Fibroblast of the aortic adventitia (primary cell): ENCODE measurements at regions not wholly inside any gene's neighbourhood (a gene's known extent, or its start where the extent isn't known, plus 50 kb on each side); places are given as distances from the start of the nearest gene placed in this dataset.

ENCODE experiments used
- DNase-seq: peaks from one replicate; pipeline ENCODE4 v3.0.0-alpha.2; 2010; ENCODE audit warnings: low read depth
- H3K4me3 ChIP-seq: 2 replicates; pipeline ENCODE4 v1.5.1; 2011; ENCODE audit warnings: low read depth, mild to moderate bottlenecking, control low read depth, low read length, moderate library complexity
- TF ChIP-seq, protein P1 (sequence below): IDR thresholded peaks from 2 replicates; pipeline ENCODE4 v1.5.1; 2011; ENCODE audit warnings: mild to moderate bottlenecking, low read length, control low read depth, inconsistent platforms; ENCODE audit not compliant: insufficient read depth

DNA sequence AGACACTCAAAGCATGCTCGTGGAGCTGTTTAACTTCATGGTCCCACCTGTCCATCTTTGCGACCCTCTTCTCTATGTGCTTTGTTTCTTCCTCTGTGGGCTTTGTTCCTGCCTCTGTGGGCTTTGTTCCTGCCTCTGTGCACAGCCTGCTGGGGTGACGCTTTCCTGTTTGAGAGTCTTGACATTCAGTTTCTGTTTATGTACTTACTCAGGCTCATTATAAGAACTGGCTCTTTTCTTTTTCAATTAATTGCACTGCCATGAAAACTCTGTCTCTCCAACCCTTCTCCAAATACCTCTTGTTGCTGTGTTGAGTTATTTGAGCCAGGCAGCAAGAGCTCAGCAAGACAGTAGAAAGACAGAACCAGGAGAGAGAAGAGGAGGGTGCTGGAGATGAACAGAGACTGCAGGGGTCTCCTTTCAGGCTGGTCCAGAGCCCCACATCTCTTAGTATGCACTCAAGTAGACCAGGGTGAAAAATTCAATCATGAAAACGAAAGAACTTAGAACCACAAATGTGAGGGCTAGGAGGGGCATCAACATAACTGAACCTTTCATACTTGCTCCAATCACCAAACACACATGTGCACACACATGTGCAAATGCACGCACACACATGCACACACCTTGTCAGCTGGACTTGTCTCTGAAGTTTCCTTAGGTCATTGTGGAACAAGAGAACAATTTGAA is 88.3 kb upstream of the SGIP1 start:
- no peak for DNase-seq
- no peak overlapping the region for H3K4me3 ChIP-seq
- TF ChIP-seq, protein P1, sequence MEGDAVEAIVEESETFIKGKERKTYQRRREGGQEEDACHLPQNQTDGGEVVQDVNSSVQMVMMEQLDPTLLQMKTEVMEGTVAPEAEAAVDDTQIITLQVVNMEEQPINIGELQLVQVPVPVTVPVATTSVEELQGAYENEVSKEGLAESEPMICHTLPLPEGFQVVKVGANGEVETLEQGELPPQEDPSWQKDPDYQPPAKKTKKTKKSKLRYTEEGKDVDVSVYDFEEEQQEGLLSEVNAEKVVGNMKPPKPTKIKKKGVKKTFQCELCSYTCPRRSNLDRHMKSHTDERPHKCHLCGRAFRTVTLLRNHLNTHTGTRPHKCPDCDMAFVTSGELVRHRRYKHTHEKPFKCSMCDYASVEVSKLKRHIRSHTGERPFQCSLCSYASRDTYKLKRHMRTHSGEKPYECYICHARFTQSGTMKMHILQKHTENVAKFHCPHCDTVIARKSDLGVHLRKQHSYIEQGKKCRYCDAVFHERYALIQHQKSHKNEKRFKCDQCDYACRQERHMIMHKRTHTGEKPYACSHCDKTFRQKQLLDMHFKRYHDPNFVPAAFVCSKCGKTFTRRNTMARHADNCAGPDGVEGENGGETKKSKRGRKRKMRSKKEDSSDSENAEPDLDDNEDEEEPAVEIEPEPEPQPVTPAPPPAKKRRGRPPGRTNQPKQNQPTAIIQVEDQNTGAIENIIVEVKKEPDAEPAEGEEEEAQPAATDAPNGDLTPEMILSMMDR = no peak

DNA sequence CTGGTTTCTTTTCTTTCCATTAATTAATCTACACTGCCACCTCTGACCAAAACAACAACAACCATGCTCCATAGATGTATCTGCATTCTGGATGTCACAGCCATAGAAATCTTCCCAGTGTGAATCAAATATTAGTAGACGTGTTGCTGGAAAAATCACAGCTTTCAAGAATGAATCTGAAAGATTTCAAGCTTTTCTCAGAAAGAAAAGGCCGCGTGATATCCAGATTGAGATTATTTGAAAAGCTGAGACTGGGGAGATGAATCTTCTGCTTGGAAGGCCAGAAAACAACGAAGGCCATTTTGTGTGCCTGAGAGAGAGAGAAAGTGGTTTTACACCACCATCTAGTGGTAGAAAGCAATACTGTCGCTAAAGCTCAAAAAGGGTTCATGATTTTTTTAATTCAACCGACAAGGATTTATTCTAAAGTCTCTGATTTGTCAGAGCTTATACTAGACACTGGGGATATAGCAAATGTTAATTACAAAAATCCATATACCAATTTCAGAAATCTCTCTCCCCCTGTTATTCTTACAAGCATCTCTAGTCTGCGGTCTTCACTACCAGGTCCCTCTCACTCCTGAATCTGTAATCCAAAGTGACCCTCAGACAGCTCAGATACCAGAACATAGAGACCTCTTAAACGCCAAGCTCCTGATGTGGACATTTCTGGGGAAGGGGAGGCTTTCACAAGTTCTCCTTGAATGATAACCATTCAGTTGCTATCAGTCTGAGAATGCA is 87.5 kb upstream of the SGIP1 start:
- no peak overlapping the region for H3K4me3 ChIP-seq
- TF ChIP-seq, protein P1 = peak; percentile 82
- peak; percentile 88 for DNase-seq

DNA sequence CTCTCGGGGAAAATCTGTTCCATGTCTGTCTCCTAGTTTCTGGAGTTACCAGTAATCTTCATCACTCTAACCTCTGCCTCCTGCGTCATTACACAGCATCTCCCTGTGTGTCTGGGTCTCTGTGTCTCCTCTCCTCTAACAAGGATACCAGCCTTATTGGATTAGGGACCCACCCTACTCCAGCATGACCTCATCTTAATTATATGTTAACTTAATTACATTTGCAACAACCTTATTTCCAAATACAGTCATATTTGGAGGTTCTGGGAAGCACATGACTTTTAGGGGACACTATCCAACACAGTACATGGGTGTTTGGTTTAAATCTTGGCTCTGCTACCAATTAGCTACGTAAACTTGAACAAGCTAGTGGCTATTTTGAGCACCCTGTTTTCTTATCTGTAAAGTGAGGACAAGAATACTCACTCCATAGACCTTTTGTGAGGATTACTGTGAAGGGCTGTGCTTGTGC is 83.9 kb upstream of the SGIP1 start:
- TF ChIP-seq, protein P1 = no peak
- H3K4me3 ChIP-seq = no peak overlapping the region
- DNase-seq = peak; percentile 57

DNA sequence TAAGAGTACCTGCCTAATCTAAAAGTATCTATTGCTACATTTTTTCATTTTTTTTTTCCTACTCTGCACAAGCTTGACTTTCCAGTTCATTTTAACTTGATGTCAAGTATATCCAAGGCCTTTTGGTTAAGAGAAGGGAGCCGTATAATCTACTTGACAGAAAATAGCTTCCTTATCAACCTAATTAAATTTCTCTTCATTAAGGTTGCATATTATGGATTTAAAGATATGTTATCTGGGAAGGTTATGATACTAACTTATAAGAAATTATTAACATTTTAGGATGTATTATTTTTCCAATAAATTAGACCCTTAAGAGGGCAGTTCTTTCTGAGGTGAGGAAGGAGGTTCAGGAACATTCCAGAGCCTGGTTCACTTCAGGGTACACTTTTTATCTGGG is 83.1 kb upstream of the SGIP1 start:
- TF ChIP-seq, protein P1 = no peak
- H3K4me3 ChIP-seq = no peak overlapping the region
- DNase-seq = no peak

DNA sequence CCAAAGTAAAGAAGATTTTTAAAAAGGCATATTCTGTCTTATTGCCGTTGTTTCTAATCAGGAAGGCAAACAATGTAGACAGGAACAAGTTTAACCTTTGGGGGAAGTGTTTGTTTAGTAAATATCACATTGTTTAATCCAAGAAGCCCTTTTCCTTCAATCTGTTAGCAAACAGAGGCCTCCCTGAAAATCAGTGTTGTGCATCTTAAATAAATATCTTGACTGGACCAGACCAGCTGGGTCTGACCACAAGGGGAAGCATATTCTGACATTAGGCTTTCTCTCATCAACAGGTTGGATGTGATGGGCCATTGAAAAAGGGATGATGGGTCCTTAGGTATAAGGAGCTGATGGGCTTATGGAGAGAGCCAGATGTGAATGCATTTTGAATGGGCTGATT is 81.8 kb upstream of the SGIP1 start:
- TF ChIP-seq, protein P1 = peak; percentile 11
- DNase-seq = no peak
- no peak overlapping the region for H3K4me3 ChIP-seq

DNA sequence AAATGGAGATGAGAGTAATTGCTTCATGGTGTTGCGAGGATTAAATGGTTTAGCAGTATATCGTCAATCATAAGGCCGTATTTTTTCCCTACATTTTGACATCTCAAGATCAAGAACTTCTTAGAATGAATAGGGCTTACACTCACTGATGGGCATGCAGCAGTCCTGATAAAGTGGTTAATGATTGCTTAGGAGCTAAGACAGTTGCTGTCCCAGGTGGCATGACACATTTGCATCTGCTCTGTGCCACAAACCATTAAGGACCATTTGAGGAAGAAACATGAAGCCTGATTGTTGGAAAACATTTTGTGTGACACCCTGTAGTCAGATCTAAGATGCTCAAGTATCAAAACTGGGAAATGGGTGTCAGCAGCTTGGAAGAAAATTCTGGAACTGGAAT is 81.0 kb upstream of the SGIP1 start:
- no peak overlapping the region for H3K4me3 ChIP-seq
- DNase-seq = no peak
- TF ChIP-seq, protein P1 = no peak

DNA sequence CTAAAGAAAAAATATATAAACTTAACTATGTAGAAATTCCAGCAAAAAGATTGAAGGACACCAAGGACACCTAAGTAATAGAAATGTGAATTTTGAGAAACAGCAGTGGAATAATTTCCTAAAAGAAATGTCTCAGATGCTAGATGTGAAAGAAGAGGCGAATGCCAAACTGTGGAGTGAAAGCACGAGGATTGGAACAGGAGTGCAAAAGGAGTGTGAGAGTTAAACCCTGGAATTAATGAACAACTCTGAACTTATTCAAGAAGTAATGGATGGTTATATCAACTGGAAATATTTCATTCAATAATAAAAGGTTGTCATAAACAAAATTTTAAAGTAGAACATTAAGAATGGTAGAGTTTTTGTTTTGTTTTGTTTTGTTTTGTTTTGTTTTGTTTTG is 78.5 kb upstream of the SGIP1 start:
- no peak for DNase-seq
- no peak overlapping the region for H3K4me3 ChIP-seq
- TF ChIP-seq, protein P1 = no peak
